Epithelial cell of esophagus (primary cell): ENCODE measurements at regions not wholly inside any gene's neighbourhood (a gene's known extent, or its start where the extent isn't known, plus 50 kb on each side); places are given as distances from the start of the nearest gene placed in this dataset.

Experiments used
- DNase-seq: peaks from one replicate; pipeline ENCODE4 v3.0.0; 2010; ENCODE audit warnings: low read depth
- H3K4me3 ChIP-seq: 2 replicates; pipeline ENCODE4 v1.5.1; 2011; ENCODE audit warnings: mild to moderate bottlenecking, low read length, control low read depth
- CTCF ChIP-seq: IDR thresholded peaks from 2 replicates; pipeline ENCODE4 v1.5.1; 2011; ENCODE audit warnings: low read depth, mild to moderate bottlenecking, low read length, control low read depth, inconsistent platforms; ENCODE audit not compliant: insufficient read depth; ENCODE audit errors: missing control alignments

DNA sequence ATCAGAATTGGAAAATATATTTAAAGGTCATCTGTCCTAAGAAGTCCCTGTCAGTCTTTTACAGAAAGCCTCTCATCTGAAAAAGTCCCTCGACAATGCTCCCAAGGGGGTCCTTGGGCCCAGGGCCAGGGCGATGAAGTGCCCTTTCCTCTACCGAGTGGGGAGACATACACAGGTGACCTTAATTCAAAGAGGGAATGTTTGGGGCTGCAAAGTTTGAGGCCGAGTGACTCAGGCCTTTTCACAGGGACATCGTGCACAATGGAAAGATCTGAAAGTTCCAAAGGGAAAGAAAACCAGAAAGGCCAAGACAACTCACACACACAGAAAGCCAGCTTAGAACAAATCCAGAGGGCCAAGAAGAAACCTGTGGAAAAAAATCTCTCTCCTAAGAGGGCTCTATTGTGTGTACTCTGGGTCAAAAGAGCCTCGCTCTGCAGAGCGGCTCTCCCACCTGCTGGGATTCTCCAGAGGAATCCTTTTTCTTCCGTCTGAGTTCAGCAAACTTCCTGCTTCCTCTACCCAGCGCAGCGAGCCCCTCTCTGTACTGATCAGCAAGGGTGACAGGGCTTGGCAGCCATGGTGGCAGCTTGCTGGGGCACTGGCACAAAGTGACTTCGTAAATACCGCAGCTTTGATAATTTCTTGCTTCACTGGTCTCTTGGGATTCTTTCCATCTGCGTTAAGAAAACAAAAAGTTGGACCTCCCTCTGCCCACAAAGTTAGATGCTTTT, 259.1 kb downstream of the OPA1 start:
- no peak overlapping the region for H3K4me3 ChIP-seq
- no peak for DNase-seq
- TF ChIP-seq CTCF = no peak

DNA sequence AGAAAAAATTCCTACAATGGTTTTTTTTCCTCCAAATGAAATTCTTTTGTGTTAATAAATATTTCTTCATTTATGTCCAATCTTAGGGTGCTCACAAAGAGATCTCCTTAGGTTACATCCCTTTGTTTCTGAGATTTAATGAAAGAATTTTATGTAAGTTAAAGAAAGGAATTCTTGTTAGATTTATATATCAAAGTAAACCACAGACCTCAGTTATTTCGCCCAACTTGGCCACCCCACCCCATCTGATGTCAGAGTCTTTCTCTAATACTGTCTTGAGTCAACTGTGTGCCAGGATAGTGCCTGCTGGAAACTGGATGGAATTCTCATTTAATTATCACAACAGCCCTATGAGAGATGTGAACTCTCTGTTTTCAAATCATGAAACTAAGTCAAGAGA, 259.9 kb downstream of the OPA1 start:
- TF ChIP-seq CTCF = no peak
- DNase-seq = no peak
- H3K4me3 ChIP-seq = no peak overlapping the region

- no peak for DNase-seq
- H3K4me3 ChIP-seq = no peak overlapping the region
- no peak for TF ChIP-seq CTCF
Observed at GRCh38 chr3:193853511-193854219, 260.7 kb downstream of the OPA1 start.

- no peak overlapping the region for H3K4me3 ChIP-seq
- peak; percentile 75 for DNase-seq
- no peak for TF ChIP-seq CTCF
Observed at GRCh38 chr3:193857996-193858395, 265.0 kb downstream of the OPA1 start.

GRCh38 chr3:193859195-193859594, 266.2 kb downstream of the OPA1 start:
- DNase-seq = peak; percentile 85
- H3K4me3 ChIP-seq = no peak overlapping the region
- TF ChIP-seq CTCF = no peak

DNA sequence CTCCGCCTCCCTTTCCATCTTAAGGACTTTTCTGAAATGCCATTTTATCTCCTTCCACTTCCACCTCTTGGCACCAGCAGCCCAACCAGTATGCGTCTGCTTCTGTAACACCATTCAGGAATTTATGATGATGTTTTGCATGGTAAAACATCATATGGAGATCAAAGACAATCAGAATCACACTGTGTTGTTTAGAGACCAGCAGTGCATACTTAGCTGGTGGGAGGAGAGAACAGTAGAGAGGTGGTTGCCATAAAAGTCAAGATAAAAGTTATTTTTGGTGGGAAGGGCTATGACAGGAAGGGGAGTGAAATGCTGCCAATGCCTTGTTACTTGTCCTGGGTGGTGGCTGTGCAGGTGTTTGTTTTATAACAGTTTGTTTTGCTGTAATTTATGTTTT, 268.0 kb downstream of the OPA1 start:
- DNase-seq = no peak
- no peak overlapping the region for H3K4me3 ChIP-seq
- TF ChIP-seq CTCF = no peak
